ENCODE measurements at regions not wholly inside any gene's neighbourhood (a gene's known extent, or its start where the extent isn't known, plus 50 kb on each side); places are given as distances from the start of the nearest gene placed in this dataset.

- TF ChIP-seq POLR2A (IDR thresholded peaks at IDR 0.05; ENCODE audit: control extremely low read depth in 1 of 2, low read depth in 2 of 2, low read length in 2 of 2): no peak
- TF ChIP-seq EP300 (IDR thresholded peaks at IDR 0.05; ENCODE audit: borderline replicate concordance in 1 of 2, low read depth in 2 of 2, low read length in 2 of 2): no peak
- no peak for TF ChIP-seq TAF7 (optimal IDR thresholded peaks at IDR 0.05; ENCODE audit: borderline replicate concordance, low read depth, low read length)
- no peak for TF ChIP-seq EZH2 (IDR thresholded peaks at IDR 0.05; ENCODE audit: low read depth, low read length, severe bottlenecking)
- no peak for TF ChIP-seq RFX5 (IDR thresholded peaks at IDR 0.05; ENCODE audit: borderline replicate concordance, low read depth, low read length)
- TF ChIP-seq, protein P1, sequence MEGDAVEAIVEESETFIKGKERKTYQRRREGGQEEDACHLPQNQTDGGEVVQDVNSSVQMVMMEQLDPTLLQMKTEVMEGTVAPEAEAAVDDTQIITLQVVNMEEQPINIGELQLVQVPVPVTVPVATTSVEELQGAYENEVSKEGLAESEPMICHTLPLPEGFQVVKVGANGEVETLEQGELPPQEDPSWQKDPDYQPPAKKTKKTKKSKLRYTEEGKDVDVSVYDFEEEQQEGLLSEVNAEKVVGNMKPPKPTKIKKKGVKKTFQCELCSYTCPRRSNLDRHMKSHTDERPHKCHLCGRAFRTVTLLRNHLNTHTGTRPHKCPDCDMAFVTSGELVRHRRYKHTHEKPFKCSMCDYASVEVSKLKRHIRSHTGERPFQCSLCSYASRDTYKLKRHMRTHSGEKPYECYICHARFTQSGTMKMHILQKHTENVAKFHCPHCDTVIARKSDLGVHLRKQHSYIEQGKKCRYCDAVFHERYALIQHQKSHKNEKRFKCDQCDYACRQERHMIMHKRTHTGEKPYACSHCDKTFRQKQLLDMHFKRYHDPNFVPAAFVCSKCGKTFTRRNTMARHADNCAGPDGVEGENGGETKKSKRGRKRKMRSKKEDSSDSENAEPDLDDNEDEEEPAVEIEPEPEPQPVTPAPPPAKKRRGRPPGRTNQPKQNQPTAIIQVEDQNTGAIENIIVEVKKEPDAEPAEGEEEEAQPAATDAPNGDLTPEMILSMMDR (IDR thresholded peaks at IDR 0.05; ENCODE audit: control extremely low read depth in 1 of 3, insufficient read depth in 1 of 3, low read depth in 1 of 3, low read length in 3 of 3): no peak
- no peak for TF ChIP-seq TBP (IDR thresholded peaks at IDR 0.05; ENCODE audit: low read depth, low read length)
- TF ChIP-seq CREB1 (IDR thresholded peaks at IDR 0.05): no peak
- TF ChIP-seq, protein P2, sequence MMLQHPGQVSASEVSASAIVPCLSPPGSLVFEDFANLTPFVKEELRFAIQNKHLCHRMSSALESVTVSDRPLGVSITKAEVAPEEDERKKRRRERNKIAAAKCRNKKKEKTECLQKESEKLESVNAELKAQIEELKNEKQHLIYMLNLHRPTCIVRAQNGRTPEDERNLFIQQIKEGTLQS (IDR thresholded peaks at IDR 0.05; ENCODE audit: insufficient read depth, low read depth, low read length): no peak
- TF ChIP-seq RXRA (IDR thresholded peaks at IDR 0.05; ENCODE audit: insufficient read depth, low read depth, low read length): no peak
- no peak for TF ChIP-seq SIRT6 (IDR thresholded peaks at IDR 0.05; ENCODE audit: low read length)
- TF ChIP-seq POLR2AphosphoS5 (IDR thresholded peaks at IDR 0.05; ENCODE audit: low read depth, low read length): no peak
Observed at GRCh38 chr3:192993411-192993810, 75.8 kb upstream of the MB21D2 start.
